Progenitor cell of endocrine pancreas (in vitro differentiated cells): ENCODE measurements at regions not wholly inside any gene's neighbourhood (a gene's known extent, or its start where the extent isn't known, plus 50 kb on each side); places are given as distances from the start of the nearest gene placed in this dataset.
A peak's percentile ranks its signal among the peaks of the same experiment; 100 is the strongest.

Source experiments
- DNase-seq: peaks from one replicate; pipeline ENCODE4 v3.0.0; 2021; ENCODE audit warnings: low spot score; ENCODE audit not compliant: unreplicated experiment
- H3K27ac Mint-ChIP-seq: 2 replicates; pipeline ENCODE4 v1.8.0; 2021; ENCODE audit warnings: mild to moderate bottlenecking, moderate library complexity, mixed read lengths
- H3K27me3 Mint-ChIP-seq: 2 replicates; pipeline ENCODE4 v1.8.0; 2021; ENCODE audit warnings: mixed read lengths
- H3K36me3 Mint-ChIP-seq: 2 replicates; pipeline ENCODE4 v1.8.0; 2022; ENCODE audit warnings: mixed read lengths; ENCODE audit not compliant: insufficient read depth
- H3K4me1 Mint-ChIP-seq: 2 replicates; pipeline ENCODE4 v1.8.0; 2021; ENCODE audit warnings: low read depth, mixed read lengths
- H3K4me3 Mint-ChIP-seq: 2 replicates; pipeline ENCODE4 v1.8.0; 2021; ENCODE audit warnings: low read depth, mild to moderate bottlenecking, moderate library complexity, mixed read lengths
- H3K9me3 Mint-ChIP-seq: 2 replicates; pipeline ENCODE4 v1.8.0; 2021; ENCODE audit warnings: low read depth, mixed read lengths
- TF ChIP-seq, protein P1 (sequence below): fragments of 200-600 bp; sonication (generic); IDR thresholded peaks from one replicate; pipeline ENCODE4 v1.5.0; 2021; ENCODE audit warnings: antibody characterized with exemption, mild to moderate bottlenecking; ENCODE audit not compliant: unreplicated experiment

DNA sequence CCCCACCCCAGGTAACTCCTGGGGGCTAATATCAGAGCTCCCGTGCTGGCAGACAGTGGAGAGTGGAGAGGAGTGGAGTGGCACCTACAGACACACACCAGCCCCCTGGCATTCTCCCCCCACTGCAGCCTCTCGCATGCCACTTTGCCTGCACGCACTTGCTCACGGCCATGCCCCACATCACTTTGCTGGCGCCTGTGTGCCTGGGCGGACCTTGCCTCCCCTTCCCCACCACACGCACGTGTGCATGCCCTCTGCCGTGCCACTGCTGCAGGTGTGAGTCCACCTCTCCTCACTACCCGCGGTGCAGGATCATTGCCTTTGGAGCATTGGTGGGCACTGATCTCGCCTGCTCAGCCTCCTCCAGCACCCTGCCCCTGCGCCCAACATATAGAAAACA lies 72.6 kb upstream of the DOK6 start:
- Mint-ChIP-seq H3K36me3 (no peaks in the 10 kb centered on the region), H3K27me3 (no peaks in the 10 kb centered on the region), H3K4me1 (peaks cover 19% of the 10 kb centered on the region), H3K4me3 (no peak overlapping the region), H3K9me3 (peaks cover 6% of the 10 kb centered on the region), H3K27ac (no peak overlapping the region)
- TF ChIP-seq, protein P1, sequence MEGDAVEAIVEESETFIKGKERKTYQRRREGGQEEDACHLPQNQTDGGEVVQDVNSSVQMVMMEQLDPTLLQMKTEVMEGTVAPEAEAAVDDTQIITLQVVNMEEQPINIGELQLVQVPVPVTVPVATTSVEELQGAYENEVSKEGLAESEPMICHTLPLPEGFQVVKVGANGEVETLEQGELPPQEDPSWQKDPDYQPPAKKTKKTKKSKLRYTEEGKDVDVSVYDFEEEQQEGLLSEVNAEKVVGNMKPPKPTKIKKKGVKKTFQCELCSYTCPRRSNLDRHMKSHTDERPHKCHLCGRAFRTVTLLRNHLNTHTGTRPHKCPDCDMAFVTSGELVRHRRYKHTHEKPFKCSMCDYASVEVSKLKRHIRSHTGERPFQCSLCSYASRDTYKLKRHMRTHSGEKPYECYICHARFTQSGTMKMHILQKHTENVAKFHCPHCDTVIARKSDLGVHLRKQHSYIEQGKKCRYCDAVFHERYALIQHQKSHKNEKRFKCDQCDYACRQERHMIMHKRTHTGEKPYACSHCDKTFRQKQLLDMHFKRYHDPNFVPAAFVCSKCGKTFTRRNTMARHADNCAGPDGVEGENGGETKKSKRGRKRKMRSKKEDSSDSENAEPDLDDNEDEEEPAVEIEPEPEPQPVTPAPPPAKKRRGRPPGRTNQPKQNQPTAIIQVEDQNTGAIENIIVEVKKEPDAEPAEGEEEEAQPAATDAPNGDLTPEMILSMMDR: no peak
- no peak for DNase-seq

DNA sequence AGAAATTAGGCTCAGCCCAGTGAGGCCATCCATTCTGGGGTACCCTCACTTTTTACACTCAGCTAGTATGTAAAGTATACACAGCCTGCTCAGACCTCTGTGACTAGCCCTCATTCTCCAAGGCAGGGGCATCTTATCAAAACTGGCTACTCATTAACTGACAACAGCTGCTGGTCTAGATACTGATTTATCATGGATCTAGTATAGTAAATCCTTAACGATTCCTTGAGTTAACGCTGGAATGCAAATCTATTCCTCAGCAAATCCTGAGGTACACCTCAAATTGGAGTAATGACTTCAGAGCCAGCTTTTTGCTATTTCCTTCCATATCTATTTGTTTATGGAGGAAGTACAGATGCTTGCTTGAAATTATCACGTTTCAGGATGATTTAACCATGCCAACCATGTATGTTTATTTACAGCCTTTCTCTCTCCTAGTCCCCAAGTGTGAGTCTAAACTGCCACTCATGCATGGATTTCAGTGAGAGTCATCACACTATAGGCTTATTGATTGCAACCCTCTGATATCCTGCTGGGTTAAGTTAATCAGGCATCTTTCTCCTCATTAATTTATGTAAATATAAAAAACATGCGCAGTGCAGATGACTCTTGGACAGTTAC lies 70.2 kb upstream of the DOK6 start:
- Mint-ChIP-seq H3K9me3 (peaks cover 9% of the 10 kb centered on the region), H3K27me3 (no peaks in the 10 kb centered on the region), H3K27ac (no peak overlapping the region), H3K36me3 (no peaks in the 10 kb centered on the region), H3K4me3 (no peak overlapping the region), H3K4me1 (peaks cover 19% of the 10 kb centered on the region)
- DNase-seq: no peak
- TF ChIP-seq, protein P1: no peak

DNA sequence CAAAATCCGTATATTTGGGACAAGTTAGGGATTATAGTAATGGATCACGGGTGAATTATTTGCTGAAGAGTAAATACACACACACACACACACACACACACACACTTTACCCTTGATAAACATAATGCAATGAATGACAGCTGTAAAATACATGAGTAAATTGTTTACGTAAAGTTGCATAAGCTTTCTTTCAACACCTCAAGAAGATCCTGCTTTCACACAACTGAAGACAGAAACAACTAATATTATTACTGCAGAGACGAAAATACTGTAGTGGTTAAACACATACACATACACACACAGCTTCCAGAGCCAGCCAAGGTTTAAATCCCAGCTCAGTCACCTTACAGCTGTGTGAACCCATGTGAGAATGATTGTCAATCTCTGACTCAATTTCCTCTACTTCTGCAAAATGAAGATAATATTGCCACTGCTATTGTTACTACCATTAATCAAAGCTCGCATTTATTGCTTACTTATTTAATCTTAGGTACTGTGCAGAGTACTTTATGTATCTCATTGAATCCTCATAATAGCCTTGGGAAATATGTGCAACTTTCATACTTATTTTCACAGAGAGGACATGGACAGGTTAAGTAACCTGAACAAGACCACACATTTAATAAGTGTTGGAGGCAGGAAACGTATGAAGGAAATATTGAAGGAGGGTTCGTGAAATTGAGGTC lies 50.6 kb upstream of the DOK6 start:
- no peak for DNase-seq

More for the DNA sequence above, 50.6 kb upstream of the DOK6 start:
- H3K4me3 Mint-ChIP-seq: no peak overlapping the region
- H3K9me3 Mint-ChIP-seq: peaks cover 3% of the 10 kb centered on the region
- H3K36me3 Mint-ChIP-seq: no peaks in the 10 kb centered on the region
- TF ChIP-seq, protein P1: no peak
- H3K4me1 Mint-ChIP-seq: peaks cover 12% of the 10 kb centered on the region
- no peaks in the 10 kb centered on the region for H3K27me3 Mint-ChIP-seq
- H3K27ac Mint-ChIP-seq: peak overlapping the region; percentile 16
